ENCODE measurements at regions not wholly inside any gene's neighbourhood (a gene's known extent, or its start where the extent isn't known, plus 50 kb on each side); places are given as distances from the start of the nearest gene placed in this dataset.

- DNase-seq = no peak
Measured at GRCh38 chr16:49068224-49068623, 213.4 kb downstream of the CBLN1 start.

GRCh38 chr16:49067776-49068175 is 213.9 kb downstream of the CBLN1 start:
- DNase-seq = no peak

GRCh38 chr16:49061137-49061714 is 220.4 kb downstream of the CBLN1 start:
- no peak for DNase-seq

GRCh38 chr16:49060728-49061127 is 220.9 kb downstream of the CBLN1 start:
- DNase-seq = no peak

GRCh38 chr16:49058382-49058781 is 223.3 kb downstream of the CBLN1 start:
- DNase-seq = no peak

GRCh38 chr16:49057936-49058335 is 223.7 kb downstream of the CBLN1 start:
- no peak for DNase-seq

GRCh38 chr16:49057391-49057790 is 224.2 kb downstream of the CBLN1 start:
- DNase-seq = no peak

GRCh38 chr16:49056546-49056945 is 225.1 kb downstream of the CBLN1 start:
- no peak for DNase-seq

GRCh38 chr16:49055824-49056545 is 225.7 kb downstream of the CBLN1 start:
- DNase-seq = no peak

- no peak for DNase-seq
Measured at GRCh38 chr16:49055291-49055690, 226.3 kb downstream of the CBLN1 start.

GRCh38 chr16:49054606-49055005 is 227.0 kb downstream of the CBLN1 start:
- no peak for DNase-seq

- no peak for DNase-seq
Measured at GRCh38 chr16:49052846-49053245, 228.8 kb downstream of the CBLN1 start.

GRCh38 chr16:49051576-49051975 is 230.1 kb downstream of the CBLN1 start:
- no peak for DNase-seq

GRCh38 chr16:49050607-49051006 is 231.0 kb downstream of the CBLN1 start:
- no peak for DNase-seq

GRCh38 chr16:49049644-49050043 is 232.0 kb downstream of the CBLN1 start:
- no peak for DNase-seq

- no peak for DNase-seq
Measured at GRCh38 chr16:49049191-49049590, 232.4 kb downstream of the CBLN1 start.

- DNase-seq = no peak
Measured at GRCh38 chr16:49048557-49048956, 233.1 kb downstream of the CBLN1 start.

GRCh38 chr16:49036126-49036525 is 245.5 kb downstream of the CBLN1 start:
- DNase-seq = no peak

- no peak for DNase-seq
Measured at GRCh38 chr16:49027420-49027819, 254.2 kb downstream of the CBLN1 start.

GRCh38 chr16:49026566-49027181 is 255.0 kb downstream of the CBLN1 start:
- DNase-seq = no peak

- DNase-seq = no peak
Measured at GRCh38 chr16:49024896-49025295, 256.7 kb downstream of the CBLN1 start.

- DNase-seq = no peak
Measured at GRCh38 chr16:49024016-49024415, 257.6 kb downstream of the CBLN1 start.

GRCh38 chr16:49023050-49023449 is 258.6 kb downstream of the CBLN1 start:
- DNase-seq = no peak

- no peak for DNase-seq
Measured at GRCh38 chr16:49022351-49022963, 259.2 kb downstream of the CBLN1 start.

All from suppressor macrophage treated with lipopolysaccharide for 4 hours (primary cell).